HG03442 (cell line): ENCODE measurements at regions not wholly inside any gene's neighbourhood (a gene's known extent, or its start where the extent isn't known, plus 50 kb on each side); places are given as distances from the start of the nearest gene placed in this dataset.
A peak's percentile ranks its signal among the peaks of the same experiment; 100 is the strongest.

Experiments used
- ATAC-seq: cut with Tn5 transposase; IDR thresholded peaks from one replicate; pipeline ENCODE4 v1.9.1; 2021; ENCODE audit warnings: mild to moderate bottlenecking, moderate library complexity; ENCODE audit not compliant: unreplicated experiment

DNA sequence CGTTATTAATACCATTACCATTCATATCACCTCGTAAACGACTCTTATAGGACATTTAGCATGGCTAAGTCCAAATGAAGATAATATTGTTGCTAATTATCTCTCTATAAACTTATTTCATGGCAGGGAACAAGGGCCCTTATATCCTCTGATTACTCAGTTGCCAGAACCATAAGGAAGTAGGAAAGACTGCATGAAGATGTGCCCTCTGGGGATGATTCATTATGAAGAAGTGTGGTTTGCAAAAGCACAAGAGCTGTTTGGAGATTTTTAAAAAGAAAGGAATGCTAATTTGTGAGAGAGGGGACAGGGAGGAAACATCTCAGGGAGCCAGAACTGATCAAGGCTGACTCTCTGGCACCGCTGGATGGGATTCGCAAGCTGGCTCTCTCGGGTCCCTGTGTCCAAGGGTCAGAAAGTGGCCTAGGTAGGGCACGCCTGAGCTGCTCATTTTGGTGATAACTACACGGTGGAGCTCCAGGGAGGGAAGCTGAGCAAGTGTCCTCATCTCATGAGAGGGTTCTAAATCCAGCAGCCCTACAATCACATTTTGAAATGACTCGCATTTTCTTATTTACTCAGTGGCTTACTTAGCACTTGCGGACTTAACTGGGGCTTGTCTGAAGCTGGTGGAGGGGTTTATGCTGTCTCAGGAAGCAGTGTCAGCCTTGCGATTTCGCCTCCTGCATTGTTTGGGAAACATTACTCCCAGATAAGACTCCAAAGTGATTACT, 136.8 kb downstream of the C5orf15 start:
- no peak for ATAC-seq

- ATAC-seq, result no peak
These were observed 137.5 kb downstream of the C5orf15 start for GRCh38 chr5:133830911-133831310.

DNA sequence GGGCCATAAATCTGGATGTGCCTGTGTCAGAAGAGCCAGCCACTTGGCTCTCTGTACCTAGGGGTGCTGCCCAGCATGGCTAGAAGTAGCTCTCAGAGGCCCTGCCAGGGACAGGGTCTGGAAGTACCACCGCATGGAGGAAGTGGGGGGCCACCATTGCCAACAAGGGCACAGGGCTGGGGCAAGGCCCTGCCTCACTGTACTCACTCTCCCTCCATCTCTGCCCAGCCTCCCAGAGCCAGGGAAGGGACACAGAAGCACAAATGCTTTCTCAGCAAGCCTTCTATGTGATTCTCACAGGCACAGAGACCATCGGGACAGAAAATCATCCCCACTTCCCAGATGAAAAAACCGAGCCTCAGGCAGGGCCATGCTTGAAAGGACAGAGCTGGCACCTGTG, 138.1 kb downstream of the C5orf15 start:
- no peak for ATAC-seq

- ATAC-seq, result no peak
These were observed 138.6 kb downstream of the C5orf15 start for GRCh38 chr5:133829786-133830185.

DNA sequence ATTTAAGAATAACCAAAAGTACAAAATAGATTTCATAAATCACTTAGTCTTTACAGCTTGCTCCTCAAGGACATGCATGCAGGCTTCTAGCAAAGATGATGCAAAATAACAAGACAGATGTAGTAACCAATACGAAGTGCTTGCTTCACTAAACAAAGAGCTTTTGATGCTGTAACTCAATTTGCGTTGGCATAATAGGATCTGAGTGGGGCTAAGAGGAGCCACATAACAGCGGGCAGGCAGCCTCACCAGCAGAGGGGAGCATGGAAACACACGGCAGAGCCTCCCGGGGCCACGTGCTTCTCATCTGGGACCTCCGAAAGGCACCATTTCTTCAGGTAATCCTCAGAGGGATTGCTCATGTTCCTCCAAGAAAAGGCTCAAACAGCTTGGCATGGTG, 139.7 kb downstream of the C5orf15 start:
- no peak for ATAC-seq

- ATAC-seq, result no peak
These were observed 140.6 kb downstream of the C5orf15 start for GRCh38 chr5:133827830-133828229.

- no peak for ATAC-seq
These were observed 141.4 kb downstream of the C5orf15 start for GRCh38 chr5:133827011-133827410.

GRCh38 chr5:133825631-133826289, 142.7 kb downstream of the C5orf15 start:
- no peak for ATAC-seq

DNA sequence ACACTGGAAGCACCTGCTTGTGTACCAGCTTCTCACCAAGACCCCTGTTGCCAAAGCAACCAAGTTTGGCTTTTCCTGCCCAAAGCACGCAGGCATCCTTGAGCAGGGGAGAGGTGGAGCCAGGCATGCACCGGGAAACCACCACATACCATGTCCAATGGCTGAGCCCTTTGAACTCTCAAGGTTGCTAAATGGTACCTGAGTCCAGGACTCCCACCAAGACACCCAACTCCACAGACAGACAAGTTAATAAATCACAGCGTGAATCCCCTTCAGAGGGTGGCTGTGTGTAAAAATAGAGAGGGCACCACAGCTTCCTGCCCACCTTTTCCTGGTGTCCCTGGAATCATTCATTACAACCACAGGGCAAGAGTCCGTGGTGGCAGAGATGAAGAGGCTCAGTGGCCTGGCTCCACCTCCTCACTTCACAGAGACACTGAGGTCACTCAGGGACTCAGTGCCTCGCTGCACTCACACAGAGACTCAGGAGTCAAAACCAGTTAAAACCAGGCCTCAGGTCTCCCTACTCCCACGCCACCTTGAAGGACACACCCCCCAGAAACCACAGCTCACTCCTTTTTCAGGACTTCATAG, 143.7 kb downstream of the C5orf15 start:
- peak; percentile 81 for ATAC-seq

GRCh38 chr5:133821889-133822288, 146.5 kb downstream of the C5orf15 start:
- ATAC-seq, result no peak

DNA sequence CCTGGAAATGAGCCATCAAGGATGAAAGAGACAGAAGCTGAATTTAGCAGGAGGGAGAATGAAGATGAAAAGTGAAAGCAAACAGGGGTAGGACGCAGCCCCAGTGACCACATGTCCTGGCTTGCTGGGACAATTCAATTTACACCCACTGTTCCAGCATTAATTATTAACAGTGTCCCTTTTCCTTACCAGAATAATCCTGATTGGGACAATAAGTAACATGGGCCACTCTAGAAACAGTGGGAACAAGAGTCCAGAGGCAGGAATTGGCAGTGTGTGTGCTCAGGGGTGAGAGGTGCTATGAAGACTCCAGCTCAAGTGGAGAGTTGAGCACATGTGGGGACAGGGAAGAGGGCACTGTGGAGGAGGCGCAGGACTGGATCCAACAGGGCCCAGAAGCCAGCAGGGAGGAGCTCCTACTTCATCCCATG, 147.1 kb downstream of the C5orf15 start:
- ATAC-seq, result no peak

DNA sequence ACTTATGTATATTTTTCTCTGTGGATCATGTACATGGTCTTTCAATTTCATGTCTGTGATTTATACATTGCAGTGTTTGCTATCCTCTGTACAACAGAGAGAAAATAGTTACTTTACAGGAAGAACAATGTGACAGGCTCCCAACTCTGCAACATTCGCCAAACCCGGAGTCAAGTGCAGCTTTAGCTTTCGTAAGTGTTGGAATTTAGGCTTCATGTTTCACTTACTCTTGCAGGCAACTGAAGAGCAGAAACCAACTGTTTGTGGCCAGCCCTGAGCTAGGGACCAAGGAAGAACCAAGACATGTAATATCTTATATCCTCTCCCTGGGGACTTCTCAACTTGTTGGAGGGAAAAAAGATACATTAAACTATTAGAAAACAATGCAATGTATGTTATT, 147.9 kb downstream of the C5orf15 start:
- ATAC-seq, result no peak

DNA sequence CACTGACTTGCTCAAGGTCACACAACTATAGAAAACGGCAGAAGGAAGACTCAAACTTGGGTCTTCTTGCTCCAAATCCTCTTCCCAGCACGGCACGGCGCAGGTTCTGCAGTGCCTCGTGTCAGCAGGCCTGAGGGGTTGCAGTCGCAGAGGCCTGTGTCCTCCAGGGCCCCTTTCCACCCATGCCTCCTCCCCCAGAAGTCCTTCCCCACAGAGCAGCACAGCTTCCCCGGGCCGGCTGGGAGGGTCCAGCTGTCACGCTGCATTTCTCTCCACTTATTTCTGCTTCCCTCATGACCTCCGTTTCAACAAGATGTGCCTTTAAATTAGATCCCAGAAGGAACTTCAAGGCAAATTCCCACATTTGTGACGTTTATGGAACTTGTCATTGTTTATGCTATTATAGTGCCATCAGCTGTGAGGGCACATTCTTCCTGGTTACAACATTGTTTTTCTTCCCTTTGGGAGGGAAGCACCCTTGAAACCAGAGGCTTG, 148.4 kb downstream of the C5orf15 start:
- ATAC-seq, result no peak

DNA sequence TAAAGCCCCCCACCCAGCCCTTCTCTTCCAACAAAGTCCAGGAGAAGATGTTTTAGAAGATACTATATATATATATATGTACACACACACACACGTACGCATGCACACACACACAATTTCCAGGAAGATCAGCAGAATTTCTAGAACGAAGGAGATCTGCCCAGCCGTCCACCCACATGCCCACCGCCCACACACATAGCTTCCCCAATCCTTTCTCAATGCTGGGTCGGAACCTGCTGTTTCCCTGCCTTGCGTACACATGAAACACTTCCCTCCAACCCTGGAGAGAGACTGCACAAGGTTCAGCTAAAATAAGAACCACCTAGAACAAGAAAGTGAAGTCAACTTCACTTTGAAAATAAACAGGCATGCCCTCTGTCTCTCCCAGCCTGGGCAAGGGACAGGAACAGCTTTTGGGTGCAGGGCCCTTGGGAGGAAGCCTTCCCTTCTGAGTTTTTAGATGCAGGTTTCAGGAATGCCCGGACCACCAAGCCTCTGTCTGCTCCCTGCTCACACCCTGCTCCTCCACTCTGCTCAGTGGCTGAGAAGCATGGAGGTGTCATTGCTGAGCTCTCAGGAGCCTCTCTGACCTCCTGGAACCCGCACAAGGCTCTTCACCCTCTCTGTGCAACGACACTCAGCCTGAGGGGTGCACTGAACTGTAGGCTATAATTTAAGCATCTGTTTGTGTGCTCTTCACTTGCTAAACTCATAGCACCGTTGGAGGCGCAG, 149.4 kb downstream of the C5orf15 start:
- ATAC-seq, result no peak

DNA sequence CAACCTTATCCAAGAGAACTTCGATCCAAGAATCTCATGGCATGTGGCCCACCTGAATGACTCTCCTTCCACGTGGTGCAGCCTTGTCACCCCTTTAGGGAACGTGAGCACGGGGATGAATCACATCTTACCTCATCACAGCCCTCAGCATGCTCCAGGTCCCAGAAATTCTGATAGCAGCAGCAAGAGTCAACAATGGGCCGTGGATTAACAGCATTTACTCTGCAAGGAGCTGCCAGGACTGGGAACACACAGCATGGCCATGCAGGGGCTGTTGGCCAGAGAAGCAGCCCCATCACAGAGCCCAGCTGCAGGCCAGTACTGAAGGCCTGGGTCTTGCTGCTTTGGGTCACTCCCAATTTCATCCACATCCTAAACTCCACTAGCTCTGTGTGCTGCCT, 150.4 kb downstream of the C5orf15 start:
- ATAC-seq, result no peak

GRCh38 chr5:133817456-133817855, 151.0 kb downstream of the C5orf15 start:
- ATAC-seq, result no peak

GRCh38 chr5:133816791-133817190, 151.6 kb downstream of the C5orf15 start:
- ATAC-seq, result no peak

DNA sequence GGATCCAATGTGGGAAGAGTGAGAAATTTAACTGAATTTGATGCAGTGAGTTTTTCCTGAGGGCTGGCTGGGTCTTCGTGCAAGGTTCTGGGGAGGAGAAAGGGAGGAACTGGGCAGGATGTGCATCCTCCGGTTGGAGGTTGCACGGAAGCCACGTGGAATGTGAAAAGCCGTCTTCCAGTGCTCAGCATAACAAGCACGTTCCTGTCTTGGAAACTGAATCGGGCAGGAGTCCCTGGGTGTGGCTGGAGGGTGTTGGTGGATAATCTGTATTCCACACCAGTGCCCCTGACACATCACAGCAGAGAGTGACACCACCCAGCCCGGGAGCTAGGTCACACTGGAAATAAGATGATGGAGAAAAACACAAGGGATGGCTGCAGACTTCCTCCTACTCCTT, 154.3 kb downstream of the C5orf15 start:
- ATAC-seq, result no peak

- no peak for ATAC-seq
These were observed 157.3 kb downstream of the C5orf15 start for GRCh38 chr5:133811168-133811567.

- no peak for ATAC-seq
These were observed 158.6 kb downstream of the C5orf15 start for GRCh38 chr5:133809801-133810200.

DNA sequence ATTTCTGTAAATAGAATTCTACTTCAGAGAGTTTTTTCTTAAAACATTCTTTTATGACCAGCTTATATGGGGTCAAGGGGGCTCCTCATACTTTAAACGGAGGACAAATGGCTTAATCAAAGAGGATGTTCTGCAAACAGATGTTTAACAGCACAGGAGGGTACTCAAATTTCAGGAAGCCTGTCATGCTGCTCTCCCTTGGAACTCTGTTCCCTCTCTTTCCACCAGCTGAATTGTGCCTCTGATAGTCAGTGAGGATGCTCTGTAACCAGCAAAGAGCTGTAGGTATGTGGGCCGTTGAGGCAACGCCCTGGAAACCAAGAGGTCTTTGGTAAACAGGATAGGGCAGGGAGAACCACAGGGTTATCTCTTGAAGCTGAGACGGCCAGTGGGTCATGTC, 161.1 kb downstream of the C5orf15 start:
- ATAC-seq, result no peak
